ENCODE measurements at regions not wholly inside any gene's neighbourhood (a gene's known extent, or its start where the extent isn't known, plus 50 kb on each side); places are given as distances from the start of the nearest gene placed in this dataset.
"Not testable (repeated sequence)": the region's sequence is repeated elsewhere in the genome, so short reads cannot be mapped to it uniquely, and the experiment has no call there.

- intact Hi-C loops (cut with DNase I) = no loop called here
- DNase-seq (ENCODE audit: low spot score) (no peak), ATAC-seq (no peak)
Observed at GRCh38 chr14:89743828-89744227, 210.7 kb downstream of the EFCAB11 start.

- ATAC-seq = no peak
- DNase-seq (ENCODE audit: low spot score) = no peak
- intact Hi-C loops (cut with DNase I) = no loop called here
Observed at GRCh38 chr14:89740241-89740640, 214.3 kb downstream of the EFCAB11 start.

GRCh38 chr14:89736881-89737280 is 217.6 kb downstream of the EFCAB11 start:
- intact Hi-C loops (cut with DNase I) = no loop called here
- no peak for DNase-seq (ENCODE audit: low spot score)
- ATAC-seq = no peak

- ATAC-seq (no peak), DNase-seq (ENCODE audit: low spot score) (no peak)
- intact Hi-C loops (cut with DNase I) = no loop called here
Observed at GRCh38 chr14:89731396-89731933, 223.1 kb downstream of the EFCAB11 start.

GRCh38 chr14:89730687-89731086 is 223.8 kb downstream of the EFCAB11 start:
- ATAC-seq (peak; percentile 41), DNase-seq (ENCODE audit: low spot score) (no peak)
- intact Hi-C loops (cut with DNase I) = no loop called here

- intact Hi-C loops (cut with DNase I) = no loop called here
- DNase-seq (ENCODE audit: low spot score) (no peak), ATAC-seq (no peak)
Observed at GRCh38 chr14:89728964-89729363, 225.6 kb downstream of the EFCAB11 start.

GRCh38 chr14:89726226-89726625 is 228.3 kb downstream of the EFCAB11 start:
- intact Hi-C loops (cut with DNase I); DNase-seq (ENCODE audit: low spot score); ATAC-seq: not testable (repeated sequence)

- no peak for DNase-seq (ENCODE audit: low spot score)
- ATAC-seq = no peak
- intact Hi-C loops (cut with DNase I) = no loop called here
Observed at GRCh38 chr14:89724628-89724960, 229.9 kb downstream of the EFCAB11 start.

- intact Hi-C loops (cut with DNase I) = no loop called here
- DNase-seq (ENCODE audit: low spot score) (no peak), ATAC-seq (peak; percentile 59)
Observed at GRCh38 chr14:89723930-89724627, 230.5 kb downstream of the EFCAB11 start.

GRCh38 chr14:89721956-89722355 is 232.6 kb downstream of the EFCAB11 start:
- DNase-seq (ENCODE audit: low spot score) (no peak), ATAC-seq (no peak)
- intact Hi-C loops (cut with DNase I) = no loop called here

GRCh38 chr14:89720741-89721729 is 233.5 kb downstream of the EFCAB11 start:
- ATAC-seq (peak; percentile 86), DNase-seq (ENCODE audit: low spot score) (no peak)
- intact Hi-C loops (cut with DNase I) = no loop called here

GRCh38 chr14:89720076-89720687 is 234.3 kb downstream of the EFCAB11 start:
- no peak for DNase-seq (ENCODE audit: low spot score)
- ATAC-seq = no peak
- intact Hi-C loops (cut with DNase I) = no loop called here

GRCh38 chr14:89719366-89720075 is 235.0 kb downstream of the EFCAB11 start:
- ATAC-seq = peak; percentile 22
- intact Hi-C loops (cut with DNase I) = no loop called here
- no peak for DNase-seq (ENCODE audit: low spot score)

- ATAC-seq (no peak), DNase-seq (ENCODE audit: low spot score) (no peak)
- intact Hi-C loops (cut with DNase I) = no loop called here
Observed at GRCh38 chr14:89708982-89709625, 245.4 kb downstream of the EFCAB11 start.

- intact Hi-C loops (cut with DNase I) = no loop called here
Observed at GRCh38 chr14:89707086-89707485, 247.4 kb downstream of the EFCAB11 start.

GRCh38 chr14:89702876-89703200 is 251.7 kb downstream of the EFCAB11 start:
- no peak for ATAC-seq
- intact Hi-C loops (cut with DNase I) = no loop called here
- no peak for DNase-seq (ENCODE audit: low spot score)

More at GRCh38 chr14:89707086-89707485, 247.4 kb downstream of the EFCAB11 start:
- no peak for DNase-seq (ENCODE audit: low spot score)
- no peak for ATAC-seq

- no peak for DNase-seq (ENCODE audit: low spot score)
- intact Hi-C loops (cut with DNase I) = no loop called here
Observed at GRCh38 chr14:89702073-89702875, 252.3 kb downstream of the EFCAB11 start.

More at GRCh38 chr14:89702073-89702875, 252.3 kb downstream of the EFCAB11 start:
- peak; percentile 57 for ATAC-seq
